H1 (cell line): ENCODE measurements at regions not wholly inside any gene's neighbourhood (a gene's known extent, or its start where the extent isn't known, plus 50 kb on each side); places are given as distances from the start of the nearest gene placed in this dataset.

Source experiments
- ASH2L ChIP-seq: fragments of 200-600, 300-600 bp; sonication (generic); IDR thresholded peaks from one replicate; pipeline ENCODE4 v1.7.1; 2017; ENCODE audit warnings: low read length
- SP4 ChIP-seq: IDR thresholded peaks from 2 replicates; pipeline ENCODE4 v1.6.1; 2012; ENCODE audit warnings: low read length, inconsistent platforms
- SRF ChIP-seq: IDR thresholded peaks from 2 replicates; pipeline ENCODE4 v1.6.1; 2011; ENCODE audit warnings: mild to moderate bottlenecking, low read depth, low read length, moderate library complexity

DNA sequence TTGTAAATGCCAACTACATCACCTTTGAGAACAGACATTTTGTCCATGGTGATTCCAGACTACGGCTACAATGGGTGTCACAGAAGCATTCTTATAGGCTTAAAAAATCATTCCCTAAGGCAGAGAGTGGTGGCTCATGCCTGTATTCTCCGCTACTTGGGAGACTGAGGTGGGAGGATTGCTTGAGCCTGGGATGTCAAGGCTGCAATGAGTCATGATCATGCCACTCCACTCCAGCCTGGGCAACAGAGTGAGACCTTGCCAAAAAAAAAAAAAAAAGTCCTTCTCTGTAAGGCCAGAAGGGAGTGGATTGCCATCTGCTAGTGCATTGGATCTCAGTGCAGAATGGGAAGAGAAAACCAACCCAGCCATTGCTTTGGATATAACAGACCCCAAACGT, 522.5 kb downstream of the VRK1 start (continued):
- no peak for TF ChIP-seq ASH2L
- no peak for TF ChIP-seq SP4
- no peak for TF ChIP-seq SRF
